ENCODE measurements at regions not wholly inside any gene's neighbourhood (a gene's known extent, or its start where the extent isn't known, plus 50 kb on each side); places are given as distances from the start of the nearest gene placed in this dataset.

- no peak for DNase-seq (ENCODE audit: extremely low spot score)
- intact Hi-C loops (cut with DNase I): no loop called here
- H3K27ac ChIP-seq (replicated peaks in 1 of 4): no peak overlapping the region
- H3K4me3 ChIP-seq: no peak overlapping the region
- no peak for TF ChIP-seq EP300 (IDR thresholded peaks at IDR 0.05)
- no peak for TF ChIP-seq POLR2A (IDR thresholded peaks at IDR 0.05; ENCODE audit: low read depth)
- TF ChIP-seq CTCF (IDR thresholded peaks at IDR 0.05): no peak
- TF ChIP-seq POLR2AphosphoS5 (IDR thresholded peaks at IDR 0.05): no peak
- H3K36me3 ChIP-seq: no peaks in the 10 kb centered on the region
- WGBS: 82% methylated on average over 3 of the region's 3 CpGs
- no peaks in the 10 kb centered on the region for H3K27me3 ChIP-seq
- H3K4me1 ChIP-seq: no peaks in the 10 kb centered on the region
- no peaks in the 10 kb centered on the region for H3K9me3 ChIP-seq
Measured at GRCh38 chr5:27608992-27609391, 570.6 kb upstream of the CDH9 start.

GRCh38 chr5:27598576-27598975, 560.2 kb upstream of the CDH9 start:
- Histone ChIP-seq H3K4me3 (no peak overlapping the region), H3K36me3 (no peaks in the 10 kb centered on the region), H3K9me3 (no peaks in the 10 kb centered on the region), H3K27me3 (no peaks in the 10 kb centered on the region), H3K27ac (replicated peaks in 1 of 4) (no peak overlapping the region), H3K4me1 (no peaks in the 10 kb centered on the region)
- TF ChIP-seq EP300 (IDR thresholded peaks at IDR 0.05) (no peak), CTCF (IDR thresholded peaks at IDR 0.05) (no peak), POLR2AphosphoS5 (IDR thresholded peaks at IDR 0.05) (no peak), POLR2A (IDR thresholded peaks at IDR 0.05; ENCODE audit: low read depth) (no peak)
- DNase-seq (ENCODE audit: extremely low spot score): no peak
- intact Hi-C loops (cut with DNase I): no loop called here

GRCh38 chr5:27594141-27594540, 555.8 kb upstream of the CDH9 start:
- intact Hi-C loops (cut with DNase I): no loop called here
- Histone ChIP-seq H3K27ac (replicated peaks in 1 of 4) (no peak overlapping the region), H3K4me1 (no peaks in the 10 kb centered on the region), H3K9me3 (no peaks in the 10 kb centered on the region), H3K4me3 (no peak overlapping the region), H3K36me3 (no peaks in the 10 kb centered on the region), H3K27me3 (no peaks in the 10 kb centered on the region)
- 52% methylated on average over 2 of the region's 2 CpGs for WGBS
- TF ChIP-seq POLR2AphosphoS5 (IDR thresholded peaks at IDR 0.05): no peak
- TF ChIP-seq CTCF (IDR thresholded peaks at IDR 0.05): no peak
- no peak for TF ChIP-seq POLR2A (IDR thresholded peaks at IDR 0.05; ENCODE audit: low read depth)
- no peak for TF ChIP-seq EP300 (IDR thresholded peaks at IDR 0.05)
- DNase-seq (ENCODE audit: extremely low spot score): no peak

GRCh38 chr5:27592231-27592630, 553.8 kb upstream of the CDH9 start:
- no peak for TF ChIP-seq POLR2A (IDR thresholded peaks at IDR 0.05; ENCODE audit: low read depth)
- no peak for TF ChIP-seq CTCF (IDR thresholded peaks at IDR 0.05)
- no peak for TF ChIP-seq POLR2AphosphoS5 (IDR thresholded peaks at IDR 0.05)
- no peak for TF ChIP-seq EP300 (IDR thresholded peaks at IDR 0.05)
- intact Hi-C loops (cut with DNase I): no loop called here
- Histone ChIP-seq H3K27me3 (no peaks in the 10 kb centered on the region), H3K27ac (replicated peaks in 1 of 4) (no peak overlapping the region), H3K36me3 (no peaks in the 10 kb centered on the region), H3K9me3 (no peaks in the 10 kb centered on the region), H3K4me3 (no peak overlapping the region), H3K4me1 (no peaks in the 10 kb centered on the region)
- no peak for DNase-seq (ENCODE audit: extremely low spot score)
- WGBS: 59% methylated on average over 1 of the region's 1 CpG

GRCh38 chr5:27590503-27590902, 552.1 kb upstream of the CDH9 start:
- Histone ChIP-seq H3K9me3 (no peaks in the 10 kb centered on the region), H3K27ac (replicated peaks in 1 of 4) (no peak overlapping the region), H3K36me3 (no peaks in the 10 kb centered on the region), H3K4me3 (no peak overlapping the region), H3K4me1 (no peaks in the 10 kb centered on the region), H3K27me3 (no peaks in the 10 kb centered on the region)
- TF ChIP-seq POLR2A (IDR thresholded peaks at IDR 0.05; ENCODE audit: low read depth) (no peak), EP300 (IDR thresholded peaks at IDR 0.05) (no peak), POLR2AphosphoS5 (IDR thresholded peaks at IDR 0.05) (no peak), CTCF (IDR thresholded peaks at IDR 0.05) (no peak)
- intact Hi-C loops (cut with DNase I): no loop called here
- DNase-seq (ENCODE audit: extremely low spot score): no peak
- WGBS: no CpG with 5 or more reads among the region's 6 CpGs
